Uterus (tissue), 2 donors: ENCODE measurements at regions not wholly inside any gene's neighbourhood (a gene's known extent, or its start where the extent isn't known, plus 50 kb on each side); places are given as distances from the start of the nearest gene placed in this dataset.

Experiments used
- POLR2A ChIP-seq, 2 donors: fragments of 450-650 bp; IDR thresholded peaks; one replicate each; pipeline ENCODE4 v1.6.1; 2016; ENCODE audit warnings: antibody characterized with exemption in 2 of 2, mild to moderate bottlenecking in 1 of 2, moderate library complexity in 1 of 2
- TF ChIP-seq, protein P1 (sequence below), 4 experiments: fragments of 200-600 bp in 2 of 4; fragments of 450-650 bp in 2 of 4; sonication (generic) in 2 of 4; IDR thresholded peaks; one replicate each; pipeline ENCODE4 v1.5.1; 2016 to 2019; ENCODE audit warnings: antibody characterized with exemption in 4 of 4, mild to moderate bottlenecking in 2 of 4, moderate library complexity in 1 of 4

DNA sequence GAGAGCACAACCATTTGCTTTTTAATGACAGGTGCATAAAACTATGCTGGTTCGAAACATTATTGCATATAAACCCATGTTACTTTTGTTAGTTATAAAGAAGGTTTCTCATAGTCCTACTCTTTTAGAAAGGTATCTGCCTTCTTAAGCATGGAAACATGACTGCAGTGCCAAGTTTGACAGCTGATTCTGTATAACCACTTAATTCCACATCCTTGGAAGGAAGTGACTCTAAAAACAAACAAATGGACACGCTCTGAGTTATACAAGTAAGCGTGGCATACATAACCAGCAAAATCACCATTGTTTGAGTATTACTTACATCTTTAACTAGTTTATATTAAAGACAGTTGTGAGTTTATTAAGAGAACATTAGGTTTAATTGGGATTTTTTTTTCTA, 125.0 kb upstream of the HDGFL1 start:
- TF ChIP-seq, protein P1, sequence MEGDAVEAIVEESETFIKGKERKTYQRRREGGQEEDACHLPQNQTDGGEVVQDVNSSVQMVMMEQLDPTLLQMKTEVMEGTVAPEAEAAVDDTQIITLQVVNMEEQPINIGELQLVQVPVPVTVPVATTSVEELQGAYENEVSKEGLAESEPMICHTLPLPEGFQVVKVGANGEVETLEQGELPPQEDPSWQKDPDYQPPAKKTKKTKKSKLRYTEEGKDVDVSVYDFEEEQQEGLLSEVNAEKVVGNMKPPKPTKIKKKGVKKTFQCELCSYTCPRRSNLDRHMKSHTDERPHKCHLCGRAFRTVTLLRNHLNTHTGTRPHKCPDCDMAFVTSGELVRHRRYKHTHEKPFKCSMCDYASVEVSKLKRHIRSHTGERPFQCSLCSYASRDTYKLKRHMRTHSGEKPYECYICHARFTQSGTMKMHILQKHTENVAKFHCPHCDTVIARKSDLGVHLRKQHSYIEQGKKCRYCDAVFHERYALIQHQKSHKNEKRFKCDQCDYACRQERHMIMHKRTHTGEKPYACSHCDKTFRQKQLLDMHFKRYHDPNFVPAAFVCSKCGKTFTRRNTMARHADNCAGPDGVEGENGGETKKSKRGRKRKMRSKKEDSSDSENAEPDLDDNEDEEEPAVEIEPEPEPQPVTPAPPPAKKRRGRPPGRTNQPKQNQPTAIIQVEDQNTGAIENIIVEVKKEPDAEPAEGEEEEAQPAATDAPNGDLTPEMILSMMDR (IDR thresholded peaks at IDR 0.05) = no peak
- TF ChIP-seq POLR2A (IDR thresholded peaks at IDR 0.05) = no peak
